ENCODE measurements at regions not wholly inside any gene's neighbourhood (a gene's known extent, or its start where the extent isn't known, plus 50 kb on each side); places are given as distances from the start of the nearest gene placed in this dataset.

DNA sequence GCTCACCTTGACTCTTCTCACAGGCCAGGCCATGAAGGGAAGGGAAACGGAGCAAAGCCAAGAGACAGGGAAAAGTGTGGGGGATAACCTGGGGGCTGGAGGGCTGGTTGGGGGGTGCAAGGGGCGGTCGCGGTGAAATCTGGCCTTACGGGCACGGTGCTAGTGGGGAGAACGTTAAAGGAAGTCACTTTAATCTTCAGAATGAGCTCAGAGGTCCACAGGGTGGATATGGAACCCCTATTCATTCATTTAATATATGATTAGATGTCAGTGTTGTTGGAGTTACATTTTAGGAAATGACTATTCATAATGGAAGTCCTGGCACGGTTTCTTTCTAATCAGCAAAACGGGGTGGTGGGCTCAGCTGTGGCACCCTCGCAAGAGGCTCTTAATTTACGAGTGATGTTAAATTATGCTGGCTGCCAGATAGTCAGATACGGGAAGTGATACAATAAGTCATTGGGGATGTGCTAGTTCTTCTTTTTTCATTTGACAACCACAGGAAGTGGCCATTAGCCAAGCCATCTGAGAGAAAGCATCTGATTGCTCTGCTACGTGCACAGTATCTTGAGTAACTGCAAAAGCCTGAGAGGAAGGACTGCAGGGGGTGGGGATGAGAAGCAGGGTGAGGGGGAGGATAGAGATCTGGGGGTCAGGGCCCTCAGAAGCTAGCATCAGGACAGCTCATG is 253.0 kb downstream of the QKI start:
- TF ChIP-seq POLR2A (IDR thresholded peaks at IDR 0.05) (no peak), POLR2AphosphoS5 (IDR thresholded peaks at IDR 0.05) (no peak), CTCF (IDR thresholded peaks at IDR 0.05) (no peak), EP300 (IDR thresholded peaks at IDR 0.05; ENCODE audit: low read depth) (no peak)
- intact Hi-C loops (cut with DNase I; ENCODE audit: low total_unique reads) = no loop called here
- in situ Hi-C loops (cut with MboI; ENCODE audit: low pct_ligation_motif_present in 1 of 4, low pct_unique_long_range_greater_than_20kb in 1 of 4, low sequenced_read_pairs in 3 of 4) = no loop called here
- DNase-seq = peak; percentile 38
- Histone ChIP-seq H3K4me3 (no peak overlapping the region), H3K36me3 (no peaks in the 10 kb centered on the region), H3K27me3 (no peaks in the 10 kb centered on the region), H3K27ac (no peak overlapping the region), H3K4me1 (peaks cover 0 to 6% (median 0%) of the 10 kb centered on the region in 4 donors), H3K9me3 (no peaks in the 10 kb centered on the region)
- 63 to 64% methylated on average over 5 to 13 of the region's 13 CpGs for WGBS, 2 donors (ENCODE audit: low coverage in 1 of 2)

DNA sequence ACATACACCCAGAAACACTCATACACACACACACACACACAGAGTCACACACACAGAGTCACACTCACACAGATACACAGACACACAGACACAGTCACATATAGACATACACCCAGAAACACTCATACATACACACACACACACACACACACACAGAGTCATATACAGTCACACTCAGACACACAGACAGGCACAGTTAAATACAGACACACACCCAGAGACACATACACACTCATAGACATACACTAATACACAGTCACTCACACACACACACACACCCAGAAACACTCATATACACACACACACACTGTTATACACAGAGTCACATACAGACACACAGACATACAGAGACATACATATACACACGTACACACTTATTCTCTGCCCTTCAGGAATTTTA is 250.9 kb downstream of the QKI start:
- in situ Hi-C loops (cut with MboI; ENCODE audit: low pct_ligation_motif_present in 1 of 4, low pct_unique_long_range_greater_than_20kb in 1 of 4, low sequenced_read_pairs in 3 of 4) = no loop called here
- 88 to 100% methylated on average over 1 of the region's 1 CpG for WGBS, 2 donors (ENCODE audit: low coverage in 1 of 2)
- Histone ChIP-seq H3K4me3 (no peak overlapping the region), H3K27ac (no peak overlapping the region), H3K36me3 (no peaks in the 10 kb centered on the region), H3K9me3 (no peaks in the 10 kb centered on the region), H3K4me1 (peaks cover 0 to 6% (median 0%) of the 10 kb centered on the region in 4 donors), H3K27me3 (no peaks in the 10 kb centered on the region)
- TF ChIP-seq POLR2AphosphoS5 (IDR thresholded peaks at IDR 0.05) (no peak), POLR2A (IDR thresholded peaks at IDR 0.05) (no peak), CTCF (IDR thresholded peaks at IDR 0.05) (no peak), EP300 (IDR thresholded peaks at IDR 0.05; ENCODE audit: low read depth) (no peak)
- intact Hi-C loops (cut with DNase I; ENCODE audit: low total_unique reads) = no loop called here
- no peak for DNase-seq

GRCh38 chr6:163663575-163663974 is 249.1 kb downstream of the QKI start:
- TF ChIP-seq CTCF (IDR thresholded peaks at IDR 0.05) (no peak), EP300 (IDR thresholded peaks at IDR 0.05; ENCODE audit: low read depth) (no peak), POLR2AphosphoS5 (IDR thresholded peaks at IDR 0.05) (no peak), POLR2A (IDR thresholded peaks at IDR 0.05) (no peak)
- intact Hi-C loops (cut with DNase I; ENCODE audit: low total_unique reads) (no loop called here), in situ Hi-C loops (cut with MboI; ENCODE audit: low pct_ligation_motif_present in 1 of 4, low pct_unique_long_range_greater_than_20kb in 1 of 4, low sequenced_read_pairs in 3 of 4) (no loop called here)
- Histone ChIP-seq H3K27me3 (no peaks in the 10 kb centered on the region), H3K4me3 (no peak overlapping the region), H3K9me3 (no peaks in the 10 kb centered on the region), H3K36me3 (no peaks in the 10 kb centered on the region), H3K27ac (no peak overlapping the region), H3K4me1 (peaks cover 0 to 6% (median 0%) of the 10 kb centered on the region in 4 donors)
- DNase-seq = no peak
- 80 to 87% methylated on average over 6 to 7 of the region's 7 CpGs for WGBS, 2 donors (ENCODE audit: low coverage in 1 of 2)

GRCh38 chr6:163662604-163663225 is 248.2 kb downstream of the QKI start:
- in situ Hi-C loops (cut with MboI; ENCODE audit: low pct_ligation_motif_present in 1 of 4, low pct_unique_long_range_greater_than_20kb in 1 of 4, low sequenced_read_pairs in 3 of 4) = no loop called here
- Histone ChIP-seq H3K4me1 (peaks cover 0 to 6% (median 0%) of the 10 kb centered on the region in 4 donors), H3K27ac (no peak overlapping the region), H3K36me3 (no peaks in the 10 kb centered on the region), H3K27me3 (no peaks in the 10 kb centered on the region), H3K9me3 (no peaks in the 10 kb centered on the region), H3K4me3 (no peak overlapping the region)
- TF ChIP-seq POLR2AphosphoS5 (IDR thresholded peaks at IDR 0.05) (no peak), CTCF (IDR thresholded peaks at IDR 0.05) (no peak), POLR2A (IDR thresholded peaks at IDR 0.05) (no peak), EP300 (IDR thresholded peaks at IDR 0.05; ENCODE audit: low read depth) (no peak)
- intact Hi-C loops (cut with DNase I; ENCODE audit: low total_unique reads) = no loop called here
- 93% methylated on average over 16 of the region's 16 CpGs; no CpG with 5 or more reads in 1 of the 2 donors for WGBS, 2 donors (ENCODE audit: low coverage in 1 of 2)
- no peak for DNase-seq
